IMR-90 (cell line): ENCODE measurements at regions not wholly inside any gene's neighbourhood (a gene's known extent, or its start where the extent isn't known, plus 50 kb on each side); places are given as distances from the start of the nearest gene placed in this dataset.

Experiments used
- ATAC-seq: fragments of 200-7000 bp; cut with Tn5 transposase; 2 replicates; pipeline ENCODE4 v1.9.1; 2020; ENCODE audit warnings: low read depth, mild to moderate bottlenecking, moderate library complexity
- BruUV-seq: library from RNA; stranded (reverse); fragments of 400-500 nt; replicated peaks from 2 replicates; lab custom pipeline; 2021; lab: Mats Ljungman, UMichigan
- CTCF ChIA-PET: fragments of 300-600 bp; formaldehyde crosslinking; extraction: SDS; loops from one replicate; lab custom pipeline; 2021; ENCODE audit warnings: antibody characterized with exemption; lab: Yijun Ruan, JAX
- POLR2A ChIA-PET: fragments of 300-600 bp; sonication (Branson Sonifier 250); formaldehyde crosslinking; loops from one replicate; lab custom pipeline; 2022; ENCODE audit warnings: antibody characterized with exemption; ENCODE audit not compliant: unreplicated experiment; lab: Charles Lee
- DNase-seq: peaks from one replicate; pipeline ENCODE4 v3.0.0; 2013
- H2AFZ ChIP-seq: replicated peaks from 2 replicates; pipeline ENCODE3; 2013; ENCODE audit warnings: low read length, mild to moderate bottlenecking; ENCODE audit not compliant: poor library complexity
- H2AK5ac ChIP-seq: 2 replicates; pipeline ENCODE4 v1.6.1; 2013; ENCODE audit warnings: low read depth, low read length, inconsistent platforms
- H2AK9ac ChIP-seq: replicated peaks from 2 replicates; pipeline ENCODE3; 2013; ENCODE audit warnings: mild to moderate bottlenecking, low read depth, low read length, moderate library complexity; ENCODE audit not compliant: poor library complexity
- H2BK120ac ChIP-seq: 2 replicates; pipeline ENCODE4 v1.6.1; 2013; ENCODE audit warnings: low read depth, low read length, inconsistent platforms
- H2BK15ac ChIP-seq: 3 replicates; pipeline ENCODE4 v1.6.1; 2013; ENCODE audit warnings: low read depth, low read length, inconsistent platforms
- H2BK20ac ChIP-seq: 2 replicates; pipeline ENCODE4 v1.6.1; 2013; ENCODE audit warnings: low read depth, mild to moderate bottlenecking, inconsistent platforms, low read length, moderate library complexity
- H2BK5ac ChIP-seq: 2 replicates; pipeline ENCODE4 v1.6.1; 2013; ENCODE audit warnings: mild to moderate bottlenecking, low read depth, low read length, inconsistent platforms; ENCODE audit not compliant: poor library complexity, severe bottlenecking
- H3K14ac ChIP-seq: replicated peaks from 2 replicates; pipeline ENCODE4 v1.6.1; 2013; ENCODE audit warnings: low read depth, low read length, inconsistent platforms
- H3K18ac ChIP-seq: 2 replicates; pipeline ENCODE4 v1.6.1; 2013; ENCODE audit warnings: low read depth, low read length, control low read depth
- H3K23ac ChIP-seq: 2 replicates; pipeline ENCODE4 v1.6.1; 2013; ENCODE audit warnings: low read depth, low read length, inconsistent platforms
- H3K27ac ChIP-seq: 2 replicates; pipeline ENCODE4 v1.5.1; 2013; ENCODE audit warnings: mild to moderate bottlenecking, control low read depth, low read length; ENCODE audit not compliant: insufficient read depth
- H3K27me3 ChIP-seq: 2 replicates; pipeline ENCODE4 v1.6.1; 2013; ENCODE audit warnings: low read length; ENCODE audit not compliant: control insufficient read depth, insufficient read depth
- H3K36me3 ChIP-seq: 2 replicates; pipeline ENCODE4 v1.6.1; 2013; ENCODE audit warnings: low read length, mixed read lengths; ENCODE audit not compliant: control insufficient read depth, insufficient read depth
- H3K4ac ChIP-seq: 2 replicates; pipeline ENCODE4 v1.6.1; 2013; ENCODE audit warnings: low read depth, low read length, inconsistent platforms
- H3K4me1 ChIP-seq: 2 replicates; pipeline ENCODE4 v1.6.1; 2013; ENCODE audit warnings: low read length, mixed read lengths; ENCODE audit not compliant: control insufficient read depth, insufficient read depth
- H3K4me2 ChIP-seq: 2 replicates; pipeline ENCODE4 v1.6.1; 2013; ENCODE audit warnings: low read depth, mild to moderate bottlenecking, control low read depth, low read length, moderate library complexity
- H3K4me3 ChIP-seq: 2 replicates; pipeline ENCODE4 v1.5.1; 2013; ENCODE audit warnings: low read depth, mild to moderate bottlenecking, control low read depth, low read length, moderate library complexity; ENCODE audit not compliant: insufficient read depth
- H3K56ac ChIP-seq: 2 replicates; pipeline ENCODE4 v1.6.1; 2013; ENCODE audit warnings: low read length, inconsistent platforms; ENCODE audit not compliant: insufficient read depth; ENCODE audit errors: extremely low read depth
- H3K79me1 ChIP-seq, 2 experiments: 2 replicates each; pipeline ENCODE4 v1.6.1; 2013; ENCODE audit warnings: low read length in 2 of 2, inconsistent platforms in 1 of 2, low read depth in 1 of 2
- H3K9ac ChIP-seq: 2 replicates; pipeline ENCODE4 v1.6.1; 2013; ENCODE audit warnings: low read depth, low read length, control low read depth
- H3K9me1 ChIP-seq: 2 replicates; pipeline ENCODE4 v1.6.1; 2013; ENCODE audit warnings: low read length, inconsistent platforms; ENCODE audit not compliant: insufficient read depth
- H3K9me3 ChIP-seq: 2 replicates; pipeline ENCODE4 v1.6.1; 2013; ENCODE audit warnings: low read length; ENCODE audit not compliant: control insufficient read depth, insufficient read depth
- H4K20me1 ChIP-seq: 2 replicates; pipeline ENCODE4 v1.6.1; 2013; ENCODE audit warnings: low read length, inconsistent platforms; ENCODE audit not compliant: insufficient read depth
- H4K5ac ChIP-seq: 2 replicates; pipeline ENCODE4 v1.6.1; 2013; ENCODE audit warnings: mild to moderate bottlenecking, low read depth, low read length, control low read depth
- H4K8ac ChIP-seq, 2 experiments: 2 replicates each; pipeline ENCODE4 v1.6.1; 2013; ENCODE audit warnings: low read depth in 2 of 2, low read length in 2 of 2, control low read depth in 1 of 2, inconsistent platforms in 1 of 2
- H4K91ac ChIP-seq: 2 replicates; pipeline ENCODE4 v1.6.1; 2013; ENCODE audit warnings: low read depth, low read length, inconsistent platforms; ENCODE audit not compliant: insufficient read depth
- BHLHE40 ChIP-seq: fragments of 150-350 bp; IDR thresholded peaks from 2 replicates; pipeline ENCODE4 v1.6.1; 2016; ENCODE audit warnings: mild to moderate bottlenecking, low read depth, low read length
- CEBPB ChIP-seq: IDR thresholded peaks from 2 replicates; pipeline ENCODE4 v1.6.1; 2012; ENCODE audit warnings: low read depth, low read length, improper control_type of control experiment
- CHD1 ChIP-seq: IDR thresholded peaks from 2 replicates; pipeline ENCODE4 v1.6.1; 2012; ENCODE audit warnings: low read depth, low read length, improper control_type of control experiment
- MAZ ChIP-seq: IDR thresholded peaks from 2 replicates; pipeline ENCODE4 v1.6.1; 2012; ENCODE audit warnings: low read depth, mild to moderate bottlenecking, low read length, improper control_type of control experiment, moderate library complexity, borderline replicate concordance
- MXI1 ChIP-seq: IDR thresholded peaks from 2 replicates; pipeline ENCODE4 v1.6.1; 2012; ENCODE audit warnings: low read depth, mild to moderate bottlenecking, low read length, moderate library complexity, borderline replicate concordance
- NFE2L2 ChIP-seq: fragments of 150-350 bp; IDR thresholded peaks from 2 replicates; pipeline ENCODE4 v1.6.1; 2016; ENCODE audit warnings: low read depth, mild to moderate bottlenecking, low read length
- RAD21 ChIP-seq: IDR thresholded peaks from 2 replicates; pipeline ENCODE4 v1.6.1; 2012; ENCODE audit warnings: low read length, improper control_type of control experiment
- RFX5 ChIP-seq: IDR thresholded peaks from 2 replicates; pipeline ENCODE4 v1.8.0; 2012; ENCODE audit warnings: low read depth, mild to moderate bottlenecking, low read length, moderate library complexity
- SMC3 ChIP-seq: fragments of 150-350 bp; IDR thresholded peaks from 2 replicates; pipeline ENCODE4 v1.6.1; 2016; ENCODE audit warnings: low read depth, mild to moderate bottlenecking, antibody characterized with exemption, low read length, moderate library complexity
- WGBS, 2 experiments: methylation state at CpG; one replicate each; pipeline versions ENCODE4 v1.1.5 to v1.1.7; 2013; ENCODE audit warnings: missing lambda C conversion rate in 2 of 2; ENCODE audit not compliant: insufficient read length in 1 of 2; ENCODE audit errors: extremely low coverage in 2 of 2; 5-methylcytosine and 5-hydroxymethylcytosine counted together
- dilution Hi-C: fragments of 300-500 bp; cut with HindIII; formaldehyde crosslinking; loops from one replicate; pipeline ENCODE4 v1.14.3; 2018; ENCODE audit warnings: low sequenced_read_pairs; ENCODE audit not compliant: unreplicated experiment
- in situ Hi-C: fragments of 300-500 bp; cut with MboI; formaldehyde crosslinking; loops from 3 replicates; pipeline ENCODE4 v1.14.3; 2019; ENCODE audit warnings: low sequenced_read_pairs, inconsistent platforms, mixed read lengths
- intact Hi-C: fragments of 100-400 bp; cut with micrococcal nuclease; formaldehyde crosslinking; loops from 2 replicates; pipeline ENCODE4 v1.10.0; 2022

DNA sequence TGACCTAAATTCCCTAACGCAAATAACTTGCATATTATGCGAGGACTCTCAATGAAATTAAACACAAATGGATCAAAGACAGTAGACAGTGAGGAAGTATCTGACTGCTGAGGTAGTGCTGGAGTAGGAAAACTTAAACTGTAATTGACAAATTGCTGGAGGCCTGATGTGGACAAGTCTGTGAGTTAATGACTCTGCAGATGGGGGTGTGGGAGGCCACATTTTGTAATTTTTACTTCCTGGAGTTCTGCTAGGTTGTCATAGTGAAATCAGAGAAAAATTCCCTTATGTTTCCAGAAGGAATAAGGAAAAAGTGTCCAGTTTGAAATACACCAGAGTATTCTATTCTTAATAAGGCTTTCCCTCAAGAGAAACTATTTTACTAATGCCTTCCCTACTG is 333.0 kb upstream of the CNTNAP5 start:
- Histone ChIP-seq H4K91ac (no peak overlapping the region), H3K56ac (no peak overlapping the region)
- no TSS peak for BruUV-seq

More for the DNA sequence above, 333.0 kb upstream of the CNTNAP5 start:
- Histone ChIP-seq H2AK5ac (no peak overlapping the region), H2BK5ac (no peak overlapping the region), H4K5ac (no peak overlapping the region), H3K23ac (no peak overlapping the region), H2BK20ac (no peak overlapping the region), H4K20me1 (no peaks in the 10 kb centered on the region), H3K4me3 (no peak overlapping the region), H4K8ac (no peak overlapping the region), H3K36me3 (no peaks in the 10 kb centered on the region), H3K18ac (no peak overlapping the region), H3K79me1 (no peaks in the 10 kb centered on the region), H3K4me1 (no peaks in the 10 kb centered on the region), H3K9ac (no peak overlapping the region), H3K9me1 (no peaks in the 10 kb centered on the region), H2BK15ac (no peak overlapping the region), H3K4ac (no peak overlapping the region), H3K14ac (no peak overlapping the region), H3K27me3 (no peaks in the 10 kb centered on the region), H2AK9ac (no peak overlapping the region), H2BK120ac (no peak overlapping the region), H3K27ac (no peak overlapping the region), H2AFZ (no peak overlapping the region), H3K9me3 (peaks cover 14% of the 10 kb centered on the region), H3K4me2 (no peak overlapping the region)
- no peak for DNase-seq
- dilution Hi-C loops = no loop called here
- intact Hi-C loops = no loop called here
- TF ChIP-seq RFX5 (no peak), MAZ (no peak), MXI1 (no peak), CHD1 (no peak), CEBPB (no peak), SMC3 (no peak), BHLHE40 (no peak), RAD21 (no peak), NFE2L2 (no peak)
- WGBS, 2 experiments = no CpG with 5 or more reads among the region's 2 CpGs
- in situ Hi-C loops = no loop called here
- ATAC-seq = no peak
- CTCF ChIA-PET = no interaction called here
- POLR2A ChIA-PET = no interaction called here
